Central memory CD8-positive, alpha-beta T cell (primary cell): ENCODE measurements at regions not wholly inside any gene's neighbourhood (a gene's known extent, or its start where the extent isn't known, plus 50 kb on each side); places are given as distances from the start of the nearest gene placed in this dataset.

ENCODE experiments used
- ATAC-seq: fragments of 150-1000 bp; cut with Tn5 transposase; replicated peaks from 2 replicates; pipeline ENCODE4 v1.10.0; 2022; ENCODE audit warnings: mild to moderate bottlenecking, moderate FRiP score, moderate number of reproducible peaks; ENCODE audit not compliant: poor library complexity, severe bottlenecking; ENCODE audit errors: extremely low read depth
- DNase-seq, 2 donors: peaks; one replicate each; pipeline ENCODE4 v3.0.0; 2021; ENCODE audit warnings: low spot score in 2 of 2
- H3K27ac Mint-ChIP-seq: one replicate; pipeline ENCODE4 v1.8.0; 2022; ENCODE audit warnings: low read depth, mild to moderate bottlenecking, moderate library complexity, mixed read lengths
- H3K27me3 Mint-ChIP-seq: one replicate; pipeline ENCODE4 v1.8.0; 2022; ENCODE audit warnings: mixed read lengths
- H3K36me3 Mint-ChIP-seq: one replicate; pipeline ENCODE4 v1.8.0; 2022; ENCODE audit warnings: mild to moderate bottlenecking, moderate library complexity, mixed read lengths; ENCODE audit not compliant: insufficient read depth
- H3K4me1 Mint-ChIP-seq: one replicate; pipeline ENCODE4 v1.8.0; 2022; ENCODE audit warnings: mixed read lengths
- H3K4me3 Mint-ChIP-seq: one replicate; pipeline ENCODE4 v1.8.0; 2022; ENCODE audit warnings: mild to moderate bottlenecking, moderate library complexity, mixed read lengths
- H3K9me3 Mint-ChIP-seq: one replicate; pipeline ENCODE4 v1.8.0; 2022; ENCODE audit warnings: mixed read lengths

DNA sequence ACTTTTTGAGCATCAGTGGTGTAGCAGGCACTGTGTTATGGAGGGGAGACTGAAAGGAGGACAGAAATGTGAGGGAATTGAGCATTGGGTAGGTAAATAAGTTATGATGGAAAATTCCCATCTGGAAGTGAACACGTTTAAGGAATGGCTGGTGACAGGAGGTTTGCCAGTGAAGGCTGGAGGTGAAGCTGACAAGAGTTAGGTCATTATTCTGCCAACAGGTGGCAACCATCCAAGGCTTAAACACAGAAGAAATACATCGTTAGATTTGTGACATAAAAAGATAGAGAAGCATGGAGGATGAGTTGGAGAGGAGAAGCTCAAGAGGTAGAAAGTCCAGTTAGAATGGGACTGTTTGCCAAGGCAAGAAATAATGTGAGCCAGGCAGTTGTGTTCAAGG, 455.3 kb upstream of the SGCD start:
- ATAC-seq: no peak
- H3K9me3 Mint-ChIP-seq: no peaks in the 10 kb centered on the region
- no peak for DNase-seq
- H3K27me3 Mint-ChIP-seq: peaks cover 7% of the 10 kb centered on the region
- no peak overlapping the region for H3K27ac Mint-ChIP-seq
- no peaks in the 10 kb centered on the region for H3K36me3 Mint-ChIP-seq
- no peak overlapping the region for H3K4me3 Mint-ChIP-seq
- no peaks in the 10 kb centered on the region for H3K4me1 Mint-ChIP-seq

DNA sequence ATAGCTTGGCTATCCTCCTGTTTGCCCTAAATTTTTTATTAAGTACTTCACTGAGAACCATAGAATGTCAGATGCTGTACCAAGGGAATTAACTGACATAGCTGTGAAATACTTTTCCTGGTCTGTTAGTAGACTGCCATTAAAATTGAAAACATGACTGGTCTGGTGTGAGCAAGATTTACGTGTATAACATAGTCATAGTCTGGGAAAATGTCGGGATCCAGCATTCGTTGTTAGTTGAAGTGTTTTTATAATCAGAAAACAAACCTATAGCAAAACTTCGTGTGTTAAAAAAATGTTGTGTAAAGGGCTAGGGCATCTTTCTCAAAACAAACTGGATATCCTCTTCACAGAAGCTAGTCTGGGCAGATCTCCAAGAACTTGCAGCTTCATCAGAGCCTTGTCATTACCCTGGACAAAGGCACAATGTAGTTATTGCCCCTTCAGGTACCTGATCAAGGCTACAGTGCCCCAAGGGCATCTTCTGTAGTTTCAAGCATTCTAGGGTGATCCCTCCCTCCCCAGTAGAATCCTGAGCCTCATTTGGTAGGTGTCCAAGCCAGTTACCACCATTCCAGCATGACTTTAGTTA, 454.2 kb upstream of the SGCD start:
- Mint-ChIP-seq H3K36me3 (no peaks in the 10 kb centered on the region), H3K27me3 (peaks cover 7% of the 10 kb centered on the region), H3K4me3 (no peak overlapping the region), H3K4me1 (no peaks in the 10 kb centered on the region), H3K9me3 (no peaks in the 10 kb centered on the region), H3K27ac (no peak overlapping the region)
- DNase-seq (no peak), ATAC-seq (no peak)

DNA sequence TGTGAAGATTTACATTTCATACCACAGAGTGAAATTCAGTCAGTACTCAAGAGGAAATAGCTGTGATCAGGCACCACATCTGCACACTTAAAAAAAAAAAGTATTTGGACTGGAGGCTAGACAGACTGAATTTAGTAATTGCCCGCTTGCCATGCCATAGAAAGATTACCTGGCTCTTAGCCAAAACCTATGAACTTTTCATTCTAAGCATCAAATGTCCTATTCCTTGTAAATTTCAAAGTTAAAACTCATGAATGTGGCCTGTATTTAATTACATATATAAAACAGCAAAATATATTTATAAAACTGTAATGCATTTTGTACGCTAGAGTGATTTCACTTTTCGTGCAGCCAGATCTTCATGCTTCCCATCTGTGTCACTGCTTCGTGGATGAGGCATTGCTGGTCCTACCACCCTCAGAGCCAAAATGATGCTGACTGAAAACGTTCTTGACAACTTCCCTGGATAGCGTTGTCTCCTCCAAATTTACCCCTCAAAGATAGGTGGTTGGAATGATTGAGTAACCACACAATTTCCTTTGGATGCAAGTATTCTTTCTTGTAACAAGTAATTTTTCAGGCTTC, 447.9 kb upstream of the SGCD start:
- Mint-ChIP-seq H3K36me3 (no peaks in the 10 kb centered on the region), H3K4me1 (no peaks in the 10 kb centered on the region), H3K4me3 (no peak overlapping the region), H3K27me3 (no peaks in the 10 kb centered on the region), H3K9me3 (no peaks in the 10 kb centered on the region), H3K27ac (no peak overlapping the region)
- ATAC-seq (no peak), DNase-seq (no peak)

DNA sequence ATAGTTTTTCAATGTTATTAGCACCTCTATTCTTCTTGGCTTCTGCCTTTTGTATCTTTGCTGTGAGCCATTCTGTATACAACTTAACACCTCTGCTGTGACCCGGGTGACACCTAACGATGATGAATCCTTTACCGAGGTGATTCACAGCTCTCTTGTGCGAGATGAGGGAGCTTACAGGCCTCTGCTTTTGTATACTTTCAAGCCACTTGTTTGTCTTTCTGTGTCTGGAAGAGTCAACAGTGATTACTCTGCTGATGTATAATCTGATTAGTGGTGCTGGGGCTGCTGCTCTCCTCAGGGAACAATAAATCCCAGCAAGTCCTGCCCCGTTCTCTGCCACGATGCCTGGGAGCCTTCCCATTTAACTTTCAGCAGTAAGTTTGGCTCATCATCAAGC, 442.9 kb upstream of the SGCD start:
- Mint-ChIP-seq H3K4me1 (no peaks in the 10 kb centered on the region), H3K36me3 (no peaks in the 10 kb centered on the region), H3K9me3 (no peaks in the 10 kb centered on the region), H3K27ac (no peak overlapping the region), H3K4me3 (no peak overlapping the region), H3K27me3 (no peaks in the 10 kb centered on the region)
- ATAC-seq: no peak
- no peak for DNase-seq

DNA sequence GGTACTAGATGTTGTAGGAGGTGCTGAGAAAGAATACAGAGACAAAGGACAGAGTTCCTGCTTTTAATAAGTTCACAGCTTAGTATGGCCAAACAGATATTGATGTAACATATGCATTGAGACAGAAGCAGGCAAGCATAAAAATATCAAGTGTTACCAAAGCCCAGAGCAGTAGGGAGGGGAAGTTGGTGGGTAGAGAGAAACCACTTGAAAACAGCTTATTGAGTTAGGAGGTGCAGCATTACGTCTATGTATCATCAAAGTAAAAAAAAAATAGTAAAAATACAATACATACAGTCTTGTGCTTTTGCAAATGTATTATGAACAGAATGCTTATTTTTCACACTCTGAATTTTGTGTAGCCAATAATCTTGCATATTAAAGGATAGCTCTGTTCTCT, 441.8 kb upstream of the SGCD start:
- no peak overlapping the region for H3K27ac Mint-ChIP-seq
- no peak for ATAC-seq

DNA sequence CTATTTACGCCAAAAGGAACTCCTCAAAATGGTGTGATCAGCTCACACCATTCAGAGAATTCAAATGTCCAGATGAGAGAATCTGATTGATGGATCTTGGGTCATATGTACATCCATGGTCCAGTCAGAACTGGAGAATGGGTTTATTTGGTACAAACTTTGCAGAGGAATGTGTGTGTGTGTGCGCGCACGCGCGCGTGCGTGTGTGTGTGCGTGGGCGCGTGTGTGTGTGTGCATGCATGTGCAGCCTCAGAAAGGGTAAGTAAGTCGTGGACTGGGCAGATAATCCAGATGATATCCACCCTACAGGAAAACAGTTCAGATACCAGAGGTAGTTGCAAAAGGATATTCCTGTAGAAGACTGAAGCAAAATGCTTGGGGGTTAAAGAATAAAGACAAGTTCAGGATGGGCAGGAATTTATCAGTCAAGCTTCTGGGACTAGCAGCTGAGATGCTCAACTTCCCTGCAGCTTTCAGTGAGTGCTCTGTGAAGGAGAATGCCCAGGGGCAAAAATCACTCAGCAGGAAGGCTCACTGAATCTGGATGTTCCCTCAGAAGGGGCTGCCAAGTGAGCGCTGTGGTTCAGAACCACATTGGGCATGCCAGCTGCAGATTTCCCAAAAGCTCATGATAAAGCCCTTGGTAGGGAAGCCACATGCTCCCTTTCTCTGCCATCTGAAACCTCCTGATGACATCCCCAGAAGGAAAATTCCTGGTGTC, 440.5 kb upstream of the SGCD start:
- H3K36me3 Mint-ChIP-seq: no peaks in the 10 kb centered on the region
- H3K4me1 Mint-ChIP-seq: no peaks in the 10 kb centered on the region
- DNase-seq (no peak), ATAC-seq (no peak)
- H3K27me3 Mint-ChIP-seq: peaks cover 13% of the 10 kb centered on the region
- H3K4me3 Mint-ChIP-seq: no peak overlapping the region
- no peak overlapping the region for H3K27ac Mint-ChIP-seq
- H3K9me3 Mint-ChIP-seq: no peaks in the 10 kb centered on the region

More for the DNA sequence above, 441.8 kb upstream of the SGCD start:
- no peak for DNase-seq
- H3K4me1 Mint-ChIP-seq: no peaks in the 10 kb centered on the region
- H3K4me3 Mint-ChIP-seq: no peak overlapping the region
- peaks cover 6% of the 10 kb centered on the region for H3K27me3 Mint-ChIP-seq
- H3K36me3 Mint-ChIP-seq: no peaks in the 10 kb centered on the region
- no peaks in the 10 kb centered on the region for H3K9me3 Mint-ChIP-seq

DNA sequence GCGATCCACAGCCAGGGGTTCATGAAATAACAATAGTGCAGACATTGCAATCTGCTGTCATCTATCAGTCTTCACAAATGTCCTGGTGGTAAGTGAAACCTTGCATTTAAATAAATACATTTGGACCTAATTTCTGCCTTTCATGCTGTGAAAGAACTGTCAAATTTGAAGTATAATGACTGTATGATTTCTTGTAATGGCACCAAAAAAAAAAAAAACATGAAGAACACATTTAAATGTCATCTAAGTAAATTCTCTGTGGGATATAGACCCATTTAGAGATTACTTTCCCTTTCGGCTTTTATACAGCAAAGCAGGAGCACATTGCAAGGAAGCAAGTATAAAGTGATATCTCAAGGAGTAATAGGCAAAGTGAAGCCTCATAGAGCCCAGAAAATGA, 431.5 kb upstream of the SGCD start:
- H3K4me3 Mint-ChIP-seq: no peak overlapping the region
- no peak overlapping the region for H3K27ac Mint-ChIP-seq
- H3K9me3 Mint-ChIP-seq: no peaks in the 10 kb centered on the region
- no peak for DNase-seq
- peaks cover 4% of the 10 kb centered on the region for H3K27me3 Mint-ChIP-seq
- H3K4me1 Mint-ChIP-seq: no peaks in the 10 kb centered on the region
- ATAC-seq: no peak
- peaks cover 2% of the 10 kb centered on the region for H3K36me3 Mint-ChIP-seq

DNA sequence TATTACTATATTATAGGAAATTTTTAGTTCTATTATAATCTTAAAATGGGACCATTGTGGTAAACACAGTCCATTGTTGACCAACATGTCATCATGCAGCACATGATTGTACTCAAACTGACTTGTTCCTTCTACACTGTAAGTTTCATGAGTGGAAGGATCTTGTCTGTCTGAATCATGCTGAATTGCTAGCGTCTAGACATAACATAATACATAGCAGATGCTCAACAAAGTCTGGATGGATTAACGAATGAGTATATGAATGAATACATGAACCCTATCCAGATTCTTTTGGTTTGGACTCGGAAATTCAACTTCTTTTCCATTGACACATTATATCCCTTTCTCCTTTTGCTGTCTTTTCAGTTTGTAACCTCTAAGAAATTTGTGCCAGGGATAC, 429.2 kb upstream of the SGCD start:
- DNase-seq (no peak), ATAC-seq (no peak)
- H3K27me3 Mint-ChIP-seq: no peaks in the 10 kb centered on the region
- H3K36me3 Mint-ChIP-seq: peaks cover 2% of the 10 kb centered on the region
- H3K9me3 Mint-ChIP-seq: no peaks in the 10 kb centered on the region
- H3K4me1 Mint-ChIP-seq: no peaks in the 10 kb centered on the region
- no peak overlapping the region for H3K27ac Mint-ChIP-seq
- no peak overlapping the region for H3K4me3 Mint-ChIP-seq

DNA sequence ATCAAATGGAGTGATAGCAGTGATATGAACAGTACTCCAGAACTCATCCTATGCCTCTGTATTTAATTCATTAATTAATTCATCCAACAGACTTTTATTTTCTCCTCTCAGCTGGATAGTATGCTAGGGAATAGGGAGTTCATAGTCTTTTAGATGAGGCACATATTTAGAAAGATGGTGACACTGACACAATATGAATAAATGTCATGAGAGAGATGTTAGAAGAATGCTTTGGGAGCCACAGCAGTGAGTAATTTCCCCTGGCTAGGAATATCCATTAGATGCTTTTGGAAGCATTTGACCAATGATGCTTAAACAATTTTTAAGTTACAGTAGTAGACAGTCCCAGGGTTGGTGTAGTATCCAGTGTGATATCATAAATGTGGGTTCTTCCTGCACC, 428.7 kb upstream of the SGCD start:
- H3K27ac Mint-ChIP-seq: no peak overlapping the region
- no peaks in the 10 kb centered on the region for H3K9me3 Mint-ChIP-seq
- DNase-seq: no peak
- H3K4me3 Mint-ChIP-seq: no peak overlapping the region
- H3K4me1 Mint-ChIP-seq: no peaks in the 10 kb centered on the region
- H3K27me3 Mint-ChIP-seq: no peaks in the 10 kb centered on the region
- H3K36me3 Mint-ChIP-seq: peaks cover 2% of the 10 kb centered on the region
- no peak for ATAC-seq

DNA sequence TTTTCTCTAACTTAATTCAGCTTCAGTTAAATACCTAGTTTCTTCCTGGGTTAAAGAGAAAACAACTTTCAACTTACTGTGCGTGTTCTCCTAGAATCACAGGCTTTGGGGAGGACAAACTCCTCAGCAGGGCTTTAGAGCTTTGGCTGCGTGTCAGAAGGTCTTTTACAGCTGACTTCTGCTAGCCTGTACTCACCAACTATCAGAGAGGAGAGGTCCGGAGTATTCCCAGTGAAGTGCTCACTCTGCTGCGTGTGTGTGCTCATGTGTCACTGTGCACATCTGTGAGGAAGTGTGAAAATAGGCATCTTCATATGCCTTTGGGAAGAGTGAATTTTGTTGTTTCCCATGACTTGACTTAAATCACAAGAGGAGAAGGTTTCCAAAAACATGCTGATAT, 423.2 kb upstream of the SGCD start:
- Mint-ChIP-seq H3K27me3 (no peaks in the 10 kb centered on the region), H3K9me3 (no peaks in the 10 kb centered on the region), H3K36me3 (no peaks in the 10 kb centered on the region), H3K4me3 (no peak overlapping the region), H3K27ac (no peak overlapping the region), H3K4me1 (peaks cover 10% of the 10 kb centered on the region)
- DNase-seq (no peak), ATAC-seq (no peak)

DNA sequence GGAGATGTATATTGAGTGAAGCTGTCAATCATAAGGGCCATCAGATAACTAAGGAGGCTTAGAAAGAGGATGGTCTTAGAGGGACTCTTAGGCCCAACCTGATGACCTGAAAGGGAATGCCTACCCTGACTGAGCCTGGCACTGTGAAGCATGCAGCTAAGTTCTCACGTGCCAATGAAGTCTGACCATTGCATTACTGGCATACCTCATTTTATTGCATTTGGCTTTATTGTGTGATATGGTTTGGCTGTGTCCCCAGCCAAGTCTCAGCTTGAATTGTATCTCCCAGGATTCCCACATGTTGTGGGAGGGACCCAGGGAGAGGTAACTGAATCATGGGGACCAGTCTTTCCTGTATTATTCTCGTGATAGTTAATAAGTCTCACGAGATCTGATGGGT, 421.6 kb upstream of the SGCD start:
- DNase-seq (no peak), ATAC-seq (no peak)
- no peaks in the 10 kb centered on the region for H3K27me3 Mint-ChIP-seq
- H3K27ac Mint-ChIP-seq: no peak overlapping the region
- no peak overlapping the region for H3K4me3 Mint-ChIP-seq
- H3K36me3 Mint-ChIP-seq: no peaks in the 10 kb centered on the region
- peaks cover 10% of the 10 kb centered on the region for H3K4me1 Mint-ChIP-seq
- H3K9me3 Mint-ChIP-seq: no peaks in the 10 kb centered on the region

DNA sequence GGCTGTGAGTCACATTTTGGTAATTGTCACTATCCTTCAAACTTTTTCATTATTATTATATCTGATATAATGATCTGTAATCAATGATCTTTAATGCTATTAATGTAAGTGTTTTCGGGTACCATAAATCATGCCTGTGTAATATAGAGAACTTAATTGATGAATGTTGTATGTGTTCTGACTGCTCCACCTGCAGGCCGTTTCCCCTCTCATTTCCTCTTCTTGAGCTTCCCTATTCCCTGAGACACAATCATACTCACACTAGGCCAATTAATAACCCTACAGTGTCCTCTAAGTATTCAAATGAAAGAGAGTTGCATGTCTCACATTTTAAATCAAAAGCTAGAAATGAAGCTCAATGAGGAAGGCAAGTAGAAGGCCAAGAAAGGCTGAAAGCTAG, 420.9 kb upstream of the SGCD start:
- DNase-seq (no peak), ATAC-seq (no peak)
- Mint-ChIP-seq H3K27ac (no peak overlapping the region), H3K36me3 (no peaks in the 10 kb centered on the region), H3K27me3 (no peaks in the 10 kb centered on the region), H3K4me3 (no peak overlapping the region), H3K4me1 (peaks cover 10% of the 10 kb centered on the region), H3K9me3 (no peaks in the 10 kb centered on the region)

DNA sequence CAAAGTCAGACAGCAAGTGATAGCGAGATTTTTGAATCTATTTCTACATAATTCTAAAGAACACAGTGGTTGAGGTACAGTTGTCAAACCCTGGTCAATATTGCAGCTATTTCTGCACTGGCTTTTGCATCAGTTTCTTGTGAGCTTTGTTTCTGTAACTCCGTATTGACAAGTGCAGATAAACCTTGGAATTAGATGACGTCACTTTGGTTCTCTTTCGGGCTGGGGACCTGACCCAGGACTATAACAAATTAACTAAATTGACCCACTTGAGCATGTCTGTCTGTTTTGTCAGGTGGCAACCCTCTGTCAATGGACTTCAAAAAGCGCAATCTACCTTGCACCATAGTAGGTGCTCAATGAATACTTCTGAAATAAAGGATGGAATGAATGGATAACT, 418.4 kb upstream of the SGCD start:
- DNase-seq: no peak
- Mint-ChIP-seq H3K27me3 (peaks cover 20% of the 10 kb centered on the region), H3K27ac (no peak overlapping the region), H3K4me1 (peaks cover 10% of the 10 kb centered on the region), H3K36me3 (no peaks in the 10 kb centered on the region), H3K9me3 (no peaks in the 10 kb centered on the region), H3K4me3 (no peak overlapping the region)
- ATAC-seq: no peak
